Stimulated activated effector memory CD8-positive, alpha-beta T cell treated with anti-CD3 and anti-CD28 coated beads, Interleukin-12 subunit alpha, Interleukin-12 subunit beta, amount 100 ng/mL, for 72 hours (primary cell): ENCODE measurements at regions not wholly inside any gene's neighbourhood (a gene's known extent, or its start where the extent isn't known, plus 50 kb on each side); places are given as distances from the start of the nearest gene placed in this dataset.
A peak's percentile ranks its signal among the peaks of the same experiment; 100 is the strongest.
"Not testable (repeated sequence)": the region's sequence is repeated elsewhere in the genome, so short reads cannot be mapped to it uniquely, and the experiment has no call there.

Experiments used
- ATAC-seq: fragments of 150-1000 bp; cut with Tn5 transposase; 2 replicates; pipeline ENCODE4 v1.10.0; 2021
- DNase-seq, 2 donors: peaks; one replicate each; pipeline ENCODE4 v3.0.0; 2021 to 2022; ENCODE audit warnings: low spot score in 2 of 2
- H3K27ac Mint-ChIP-seq: one replicate; pipeline ENCODE4 v1.8.0; 2022; ENCODE audit warnings: mild to moderate bottlenecking, mixed read lengths
- H3K36me3 Mint-ChIP-seq: one replicate; pipeline ENCODE4 v1.8.0; 2022; ENCODE audit warnings: mild to moderate bottlenecking, mixed read lengths
- H3K4me1 Mint-ChIP-seq: one replicate; pipeline ENCODE4 v1.8.0; 2022; ENCODE audit warnings: mixed read lengths
- H3K4me3 Mint-ChIP-seq: one replicate; pipeline ENCODE4 v1.8.0; 2022; ENCODE audit warnings: mild to moderate bottlenecking, mixed read lengths
- H3K9me3 Mint-ChIP-seq: one replicate; pipeline ENCODE4 v1.8.0; 2022; ENCODE audit warnings: mixed read lengths

DNA sequence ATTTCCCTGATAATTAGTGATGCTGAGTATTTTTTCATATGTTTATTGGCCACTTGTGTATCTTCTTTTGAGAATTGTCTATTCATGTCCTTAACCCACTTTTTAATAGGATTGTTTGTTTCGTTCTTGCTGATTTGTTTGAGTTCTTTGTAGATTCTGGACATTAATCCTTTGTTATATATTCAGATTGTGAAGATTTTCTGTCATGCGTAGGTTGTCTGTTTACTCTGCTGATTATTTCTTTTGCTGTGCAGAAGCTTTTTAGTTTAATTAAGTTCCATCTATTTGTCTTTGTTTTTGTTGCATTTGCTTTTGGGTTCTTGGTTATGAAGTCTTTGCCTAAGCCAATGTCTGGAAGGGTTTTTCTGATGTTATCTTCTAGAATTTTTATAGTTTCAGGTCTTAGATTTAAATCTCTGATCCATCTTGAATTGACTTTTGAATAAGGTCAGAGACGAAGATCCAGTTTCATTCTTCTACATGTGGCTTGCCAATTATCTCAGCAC lies 438.4 kb upstream of the TBL1XR1 start:
- DNase-seq, H3K36me3 Mint-ChIP-seq, H3K9me3 Mint-ChIP-seq, ATAC-seq, H3K27ac Mint-ChIP-seq, H3K4me1 Mint-ChIP-seq, H3K4me3 Mint-ChIP-seq: not testable (repeated sequence)

DNA sequence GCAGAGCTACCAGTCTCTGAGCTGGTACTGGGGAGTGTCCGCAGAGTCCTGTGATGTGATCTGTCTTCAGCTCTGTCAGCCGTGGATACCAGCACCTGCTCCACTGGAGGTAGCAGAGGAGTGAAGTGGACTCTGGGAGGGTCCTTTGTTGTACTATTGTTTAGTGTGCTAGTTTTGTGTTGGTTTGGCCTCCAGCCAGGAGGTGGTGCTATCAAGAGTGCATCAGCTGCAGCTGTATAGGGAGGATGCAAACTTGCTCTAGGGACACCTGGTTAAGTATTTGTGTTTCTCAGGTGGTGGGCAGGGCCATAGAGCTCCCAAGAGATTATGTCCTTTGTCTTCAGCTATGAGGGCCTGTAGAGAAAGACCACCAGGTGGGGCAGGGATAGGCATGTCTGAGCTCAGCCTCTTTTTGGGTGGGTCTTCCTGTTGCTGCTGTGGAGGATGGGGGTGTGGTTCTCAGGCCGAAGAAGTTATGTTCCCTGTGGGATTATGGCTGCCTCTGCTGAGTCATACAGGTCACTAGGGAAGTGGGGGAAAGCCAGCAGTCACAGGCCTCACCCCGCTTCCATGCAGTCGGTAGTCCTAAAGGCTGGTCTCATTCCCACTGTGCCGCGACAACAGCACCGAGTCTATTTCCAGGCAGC lies 443.2 kb upstream of the TBL1XR1 start:
- DNase-seq (no peak), ATAC-seq (no peak)
- peaks cover 42% of the 10 kb centered on the region for H3K4me1 Mint-ChIP-seq
- no peaks in the 10 kb centered on the region for H3K9me3 Mint-ChIP-seq
- H3K4me3 Mint-ChIP-seq, result no peak overlapping the region
- no peaks in the 10 kb centered on the region for H3K36me3 Mint-ChIP-seq
- H3K27ac Mint-ChIP-seq, result no peak overlapping the region

DNA sequence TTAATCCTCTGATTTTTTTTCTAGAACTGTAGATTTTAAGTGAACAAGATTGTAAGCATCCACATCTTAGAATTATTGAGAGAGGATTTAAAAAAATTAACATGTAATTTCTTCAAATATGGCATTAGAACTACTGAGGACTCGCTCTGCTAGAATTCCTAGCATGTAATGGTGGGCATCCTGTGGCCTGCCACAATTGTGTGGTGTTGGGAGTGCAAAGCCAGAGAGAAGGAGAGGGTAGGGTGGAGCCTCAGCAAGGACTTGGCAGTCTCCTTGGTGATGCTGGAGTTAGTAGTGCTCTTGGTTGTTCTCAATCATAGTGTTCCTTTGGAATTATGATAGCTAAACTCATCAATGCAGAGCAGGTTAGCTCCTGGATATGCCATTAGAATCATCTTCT lies 443.9 kb upstream of the TBL1XR1 start:
- Mint-ChIP-seq H3K4me3 (no peak overlapping the region), H3K27ac (no peak overlapping the region), H3K9me3 (peaks cover 2% of the 10 kb centered on the region), H3K4me1 (peaks cover 47% of the 10 kb centered on the region), H3K36me3 (no peaks in the 10 kb centered on the region)
- DNase-seq (no peak), ATAC-seq (no peak)

DNA sequence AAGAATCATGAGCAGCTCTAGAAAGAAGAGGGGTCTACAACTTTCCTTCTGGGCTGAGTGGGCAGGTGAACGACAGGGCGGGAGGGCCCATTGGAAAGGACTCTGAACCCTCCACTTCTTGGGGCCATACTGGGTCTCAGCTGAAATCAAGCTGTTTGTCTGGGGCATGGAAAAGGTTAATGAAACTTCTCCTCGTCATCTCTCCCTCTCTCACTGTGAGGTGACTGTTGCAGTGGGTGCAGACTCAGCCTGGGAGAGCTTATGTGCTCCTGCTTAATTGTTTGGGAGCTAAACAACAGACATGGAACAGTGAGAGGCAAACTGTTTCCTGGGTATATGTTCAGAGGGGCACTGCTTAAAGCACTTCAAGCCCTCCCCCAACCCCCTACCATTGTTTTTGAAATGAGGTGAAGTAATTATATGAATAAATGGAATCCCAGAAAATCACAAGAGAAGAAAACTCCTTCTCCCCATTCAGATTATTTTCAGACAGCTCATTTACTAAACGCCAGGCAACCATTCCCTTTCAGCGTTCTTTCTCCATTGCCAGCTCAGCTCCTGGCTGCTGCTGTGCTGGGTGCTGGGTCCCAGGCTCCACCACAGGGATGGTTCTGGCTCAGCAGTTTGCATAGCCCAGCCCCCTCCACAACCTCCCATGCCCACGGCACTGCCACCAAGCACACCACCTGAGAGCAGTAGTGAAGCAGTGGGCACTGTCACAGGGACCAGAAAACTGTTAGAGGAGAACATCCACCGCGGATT lies 444.9 kb upstream of the TBL1XR1 start:
- Mint-ChIP-seq H3K36me3 (no peaks in the 10 kb centered on the region), H3K9me3 (peaks cover 2% of the 10 kb centered on the region), H3K27ac (peak overlapping the region; percentile 45), H3K4me1 (peaks cover 57% of the 10 kb centered on the region), H3K4me3 (peak overlapping the region; percentile 18)
- DNase-seq (no peak), ATAC-seq (peak; percentile 77)

- DNase-seq, result no peak
- Mint-ChIP-seq H3K27ac (peak overlapping the region; percentile 45), H3K9me3 (peaks cover 2% of the 10 kb centered on the region), H3K4me1 (peaks cover 62% of the 10 kb centered on the region), H3K4me3 (peak overlapping the region; percentile 18), H3K36me3 (no peaks in the 10 kb centered on the region)
- ATAC-seq, result peak; percentile 53
Observed at GRCh38 chr3:177642804-177643125, 445.5 kb upstream of the TBL1XR1 start.

DNA sequence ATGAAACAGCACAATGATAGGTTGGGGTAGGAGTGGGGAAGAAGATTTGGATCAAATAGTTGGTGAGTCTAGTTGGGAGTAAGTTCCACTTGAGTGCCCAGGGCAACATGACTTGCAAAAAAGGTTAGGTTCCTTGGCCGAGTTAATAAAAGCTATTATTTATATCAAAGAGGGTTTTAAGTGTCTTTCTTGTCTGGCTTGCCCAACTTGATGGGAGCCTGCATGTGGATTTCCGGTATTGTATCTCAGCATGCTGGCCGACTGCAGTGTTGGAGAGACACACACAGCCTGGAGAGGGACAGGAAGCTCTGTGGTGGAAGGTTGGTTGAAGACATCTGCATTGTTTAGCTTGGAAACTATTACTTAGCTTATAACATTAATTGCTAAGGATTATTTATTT lies 449.5 kb upstream of the TBL1XR1 start:
- peak; percentile 68 for ATAC-seq
- H3K36me3 Mint-ChIP-seq, result no peaks in the 10 kb centered on the region
- no peak overlapping the region for H3K27ac Mint-ChIP-seq
- DNase-seq, result no peak
- peaks cover 2% of the 10 kb centered on the region for H3K9me3 Mint-ChIP-seq
- peak overlapping the region; percentile 56 for H3K4me3 Mint-ChIP-seq
- H3K4me1 Mint-ChIP-seq, result peaks cover 57% of the 10 kb centered on the region

GRCh38 chr3:177647341-177647740 lies 450.1 kb upstream of the TBL1XR1 start:
- H3K9me3 Mint-ChIP-seq, result peaks cover 2% of the 10 kb centered on the region
- DNase-seq, result no peak
- H3K27ac Mint-ChIP-seq, result peak overlapping the region; percentile 17
- H3K36me3 Mint-ChIP-seq, result no peaks in the 10 kb centered on the region
- H3K4me1 Mint-ChIP-seq, result peaks cover 56% of the 10 kb centered on the region
- peak overlapping the region; percentile 56 for H3K4me3 Mint-ChIP-seq
- ATAC-seq, result no peak

DNA sequence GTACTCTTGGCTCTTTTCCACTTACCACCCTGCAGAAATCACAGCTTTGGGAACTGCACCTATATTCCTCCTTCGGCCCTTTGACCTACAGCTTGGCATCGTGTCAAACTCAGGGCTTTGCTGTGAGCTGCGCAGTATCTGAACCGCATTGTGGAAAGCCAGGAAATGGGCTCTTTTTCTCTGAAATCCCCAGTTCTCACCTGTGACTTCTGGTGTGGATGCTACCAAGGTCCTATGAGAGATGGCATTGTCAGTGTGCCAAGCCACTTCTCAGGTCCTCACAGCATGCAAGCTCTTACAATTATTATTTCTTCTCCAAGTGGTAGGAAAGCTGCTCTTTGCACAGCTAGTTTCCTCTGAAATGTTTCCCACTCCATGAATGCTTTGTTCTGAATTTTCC lies 450.6 kb upstream of the TBL1XR1 start:
- peak overlapping the region; percentile 56 for H3K4me3 Mint-ChIP-seq

GRCh38 chr3:177652556-177653291 lies 455.4 kb upstream of the TBL1XR1 start:
- DNase-seq (no peak), ATAC-seq (peak; percentile 58)
- Mint-ChIP-seq H3K36me3 (no peaks in the 10 kb centered on the region), H3K27ac (no peak overlapping the region), H3K4me1 (peaks cover 29% of the 10 kb centered on the region), H3K9me3 (no peaks in the 10 kb centered on the region), H3K4me3 (no peak overlapping the region)

More for the DNA sequence above, 450.6 kb upstream of the TBL1XR1 start:
- peak; percentile 31 for ATAC-seq
- Mint-ChIP-seq H3K36me3 (no peaks in the 10 kb centered on the region), H3K27ac (peak overlapping the region; percentile 17), H3K9me3 (peaks cover 2% of the 10 kb centered on the region), H3K4me1 (peaks cover 54% of the 10 kb centered on the region)
- no peak for DNase-seq

DNA sequence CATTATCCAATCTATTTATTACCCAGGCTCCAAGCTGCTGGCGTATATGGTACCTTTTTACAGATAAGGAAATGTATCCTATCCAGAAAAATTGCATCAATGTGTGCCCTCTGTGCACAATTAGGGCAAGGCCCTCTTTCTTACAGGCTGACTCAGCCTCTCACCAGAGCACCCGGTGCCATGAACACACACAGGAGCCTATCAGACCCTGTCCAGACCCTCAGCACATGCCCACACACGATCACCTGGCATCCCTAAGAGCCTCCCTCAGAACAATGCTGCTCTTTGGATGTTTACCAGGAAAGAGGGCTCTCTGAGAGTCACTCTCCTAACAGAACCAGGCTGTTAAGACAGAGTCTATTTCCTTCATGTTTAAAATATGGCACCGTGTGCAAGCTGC lies 460.0 kb upstream of the TBL1XR1 start:
- no peaks in the 10 kb centered on the region for H3K9me3 Mint-ChIP-seq
- peaks cover 10% of the 10 kb centered on the region for H3K4me1 Mint-ChIP-seq
- DNase-seq (no peak), ATAC-seq (no peak)
- H3K36me3 Mint-ChIP-seq, result no peaks in the 10 kb centered on the region
- H3K27ac Mint-ChIP-seq, result no peak overlapping the region
- H3K4me3 Mint-ChIP-seq, result no peak overlapping the region

DNA sequence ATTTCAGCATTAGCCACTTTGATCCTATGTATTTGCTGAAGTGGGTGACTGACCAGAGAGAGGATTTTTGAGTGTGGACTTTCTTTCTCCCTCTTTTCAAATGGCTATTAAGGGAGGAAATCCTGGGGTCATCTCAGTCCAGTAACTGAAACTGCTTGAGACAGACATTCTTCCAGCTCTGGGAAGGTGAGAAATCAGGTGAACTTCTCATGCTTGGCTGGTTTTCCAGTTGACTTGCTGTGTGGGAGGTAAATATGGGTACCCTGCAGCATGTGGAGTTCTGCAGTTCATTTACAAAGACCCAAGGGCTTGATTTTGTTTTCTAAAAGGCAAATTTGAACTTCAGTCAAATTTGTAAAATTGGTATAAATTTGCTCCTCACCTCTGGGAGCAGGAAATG lies 461.1 kb upstream of the TBL1XR1 start:
- ATAC-seq (no peak), DNase-seq (no peak)
- Mint-ChIP-seq H3K27ac (no peak overlapping the region), H3K4me3 (no peak overlapping the region), H3K36me3 (no peaks in the 10 kb centered on the region), H3K4me1 (peaks cover 3% of the 10 kb centered on the region), H3K9me3 (no peaks in the 10 kb centered on the region)

DNA sequence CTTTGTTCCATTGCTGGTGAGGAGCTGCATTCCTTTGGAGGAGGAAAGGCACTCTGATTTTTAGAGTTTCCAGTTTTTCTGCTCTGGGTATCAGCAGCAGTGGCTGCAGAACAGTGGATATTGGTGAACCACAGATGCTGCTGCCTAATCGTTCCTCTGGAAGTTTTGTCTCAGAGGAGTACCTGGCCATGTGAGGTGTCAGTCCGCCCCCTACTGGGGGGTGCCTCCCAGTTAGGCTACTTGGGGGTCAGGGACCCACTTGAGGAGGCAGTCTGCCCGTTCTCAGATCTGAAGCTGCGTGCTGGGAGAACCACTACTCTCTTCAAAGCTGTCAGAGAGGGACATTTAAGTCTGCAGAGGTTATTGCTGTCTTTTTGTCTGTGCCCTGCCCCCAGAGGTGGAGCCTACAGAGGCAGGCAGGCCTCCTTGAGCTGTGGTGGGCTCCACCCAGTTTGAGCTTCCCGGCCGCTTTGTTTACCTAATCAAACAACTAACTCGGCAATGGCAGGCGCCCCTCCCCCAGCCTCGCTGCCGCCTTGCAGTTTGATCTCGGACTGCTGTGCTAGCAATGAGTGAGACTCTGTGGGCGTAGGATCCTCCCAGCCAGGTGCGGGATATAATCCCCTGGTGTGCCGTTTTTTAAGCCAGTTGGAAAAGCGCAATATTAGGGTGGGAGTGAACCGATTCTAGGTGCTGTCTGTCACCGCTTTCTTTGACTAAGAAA lies 467.3 kb upstream of the TBL1XR1 start:
- not testable (repeated sequence) for H3K4me1 Mint-ChIP-seq, H3K9me3 Mint-ChIP-seq, DNase-seq, H3K4me3 Mint-ChIP-seq, ATAC-seq, H3K27ac Mint-ChIP-seq, H3K36me3 Mint-ChIP-seq

DNA sequence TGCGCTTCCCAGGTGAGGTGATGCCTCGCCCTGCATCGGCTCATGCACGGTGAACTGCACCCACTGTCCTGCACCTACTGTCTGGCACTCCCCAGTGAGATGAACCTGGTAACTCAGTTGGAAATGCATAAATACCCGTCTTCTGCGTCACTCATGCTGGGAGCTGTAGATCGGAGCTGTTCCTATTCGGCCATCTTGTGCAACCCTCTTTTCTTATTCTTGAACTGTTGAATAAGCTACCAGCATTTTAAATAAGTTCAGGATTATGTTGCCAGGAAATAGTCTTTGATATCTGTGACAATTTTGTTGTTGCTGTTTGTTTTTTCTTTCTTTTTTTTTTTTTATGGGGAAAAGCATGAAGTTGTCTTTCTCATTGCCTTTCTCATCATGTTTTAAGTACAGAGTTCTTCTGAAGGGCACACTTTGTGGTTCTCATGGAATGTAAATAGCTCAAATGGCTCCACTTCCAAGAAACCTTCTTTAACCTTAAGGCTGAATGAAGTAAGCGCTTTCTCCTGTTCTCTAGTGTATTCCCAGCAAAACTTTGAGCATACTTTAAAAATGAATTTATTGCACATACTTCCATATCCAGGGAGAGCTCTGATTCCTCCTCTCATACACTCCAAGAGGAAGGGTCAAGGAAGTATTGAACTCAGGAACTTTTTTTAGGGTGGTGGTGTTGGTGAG lies 468.0 kb upstream of the TBL1XR1 start:
- H3K4me3 Mint-ChIP-seq, result no peak overlapping the region
- peaks cover 6% of the 10 kb centered on the region for H3K36me3 Mint-ChIP-seq
- DNase-seq (no peak), ATAC-seq (no peak)
- peaks cover 3% of the 10 kb centered on the region for H3K9me3 Mint-ChIP-seq
- H3K4me1 Mint-ChIP-seq, result no peaks in the 10 kb centered on the region
- no peak overlapping the region for H3K27ac Mint-ChIP-seq

- Mint-ChIP-seq H3K4me1 (peaks cover 9% of the 10 kb centered on the region), H3K27ac (no peak overlapping the region), H3K9me3 (no peaks in the 10 kb centered on the region), H3K4me3 (no peak overlapping the region), H3K36me3 (no peaks in the 10 kb centered on the region)
- DNase-seq, result no peak
- ATAC-seq, result no peak
Observed at GRCh38 chr3:177672252-177672911, 475.1 kb upstream of the TBL1XR1 start.
